RWPE2 (cell line): ENCODE measurements at regions not wholly inside any gene's neighbourhood (a gene's known extent, or its start where the extent isn't known, plus 50 kb on each side); places are given as distances from the start of the nearest gene placed in this dataset.

Source experiments
- ATAC-seq: fragments of 200-7000 bp; cut with Tn5 transposase; 3 replicates; pipeline ENCODE4 v1.9.1; 2021; ENCODE audit warnings: low read depth
- DNase-seq: peaks from one replicate; pipeline ENCODE4 v3.0.0-alpha.2; 2020; ENCODE audit warnings: low spot score
- H3K27ac ChIP-seq: fragments of 450-650 bp; 2 replicates; pipeline ENCODE4 v1.5.1; 2017; ENCODE audit warnings: mild to moderate bottlenecking; ENCODE audit not compliant: poor library complexity, severe bottlenecking
- H3K27me3 ChIP-seq: fragments of 250-450 bp; sonication (Bioruptor Pico); 2 replicates; pipeline ENCODE4 v1.5.1; 2021; ENCODE audit warnings: mild to moderate bottlenecking, moderate library complexity; ENCODE audit not compliant: insufficient read depth, poor library complexity, severe bottlenecking
- H3K36me3 ChIP-seq: fragments of 250-450 bp; sonication (Bioruptor Pico); 2 replicates; pipeline ENCODE4 v1.5.1; 2020; ENCODE audit warnings: low read depth, mild to moderate bottlenecking, moderate library complexity
- H3K4me1 ChIP-seq: fragments of 250-450 bp; sonication (Bioruptor Pico); 2 replicates; pipeline ENCODE4 v1.5.1; 2021; ENCODE audit warnings: mild to moderate bottlenecking, moderate library complexity; ENCODE audit not compliant: insufficient read depth, poor library complexity, severe bottlenecking
- H3K4me3 ChIP-seq: fragments of 250-450 bp; sonication (Bioruptor Pico); 2 replicates; pipeline ENCODE4 v1.5.1; 2021; ENCODE audit warnings: mild to moderate bottlenecking, moderate library complexity; ENCODE audit not compliant: severe bottlenecking
- H3K9me3 ChIP-seq: fragments of 250-450 bp; sonication (Bioruptor Pico); 2 replicates; pipeline ENCODE4 v1.5.1; 2021; ENCODE audit warnings: mild to moderate bottlenecking, moderate library complexity; ENCODE audit not compliant: severe bottlenecking
- CTCF ChIP-seq: fragments of 450-650 bp; IDR thresholded peaks from one replicate; pipeline ENCODE4 v1.5.1; 2017; ENCODE audit warnings: mild to moderate bottlenecking, moderate library complexity; ENCODE audit not compliant: poor library complexity, severe bottlenecking

GRCh38 chr12:32034045-32034444, 72.6 kb upstream of the BICD1 start:
- Histone ChIP-seq H3K4me3 (no peak overlapping the region), H3K36me3 (no peaks in the 10 kb centered on the region), H3K4me1 (no peaks in the 10 kb centered on the region), H3K27me3 (no peaks in the 10 kb centered on the region), H3K27ac (no peak overlapping the region), H3K9me3 (no peaks in the 10 kb centered on the region)
- ATAC-seq, result no peak
- DNase-seq, result no peak
- TF ChIP-seq CTCF, result no peak

DNA sequence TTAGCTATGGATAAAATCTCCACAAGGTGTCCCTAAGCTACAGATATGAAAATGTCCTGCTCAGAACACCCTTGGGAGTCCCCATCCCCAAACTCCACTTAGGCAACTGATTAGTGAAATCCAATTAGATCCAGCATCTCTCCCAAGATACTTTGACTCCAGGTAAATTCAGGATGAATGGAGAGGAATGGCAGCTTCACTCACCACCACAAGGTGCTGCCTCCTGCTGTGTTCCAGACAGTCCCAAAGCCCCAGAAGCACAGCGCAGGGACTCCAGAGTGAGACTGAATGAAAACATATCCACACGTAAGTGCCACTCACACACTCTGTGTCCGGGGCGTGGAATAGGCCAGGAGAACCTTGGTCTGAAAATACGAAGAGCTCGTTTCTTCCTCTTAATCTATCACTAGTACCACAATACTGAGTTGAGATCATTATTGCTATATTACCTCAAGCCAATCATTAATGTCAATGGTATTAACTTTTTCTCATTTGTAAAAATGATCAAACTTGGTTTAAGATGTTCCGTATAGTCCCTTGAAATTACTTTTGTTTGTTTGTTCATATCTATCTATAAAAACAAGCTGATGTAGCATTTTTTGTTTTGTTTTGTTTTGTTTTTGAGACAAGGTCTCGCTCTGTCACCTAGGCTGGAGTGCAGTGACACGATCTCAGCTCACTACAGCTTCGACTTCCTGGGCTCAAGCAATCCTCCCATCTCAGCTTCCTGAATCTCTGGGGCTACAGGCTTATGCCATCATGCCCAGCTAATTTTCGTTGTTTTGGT, 70.0 kb upstream of the BICD1 start:
- 0 out of 3 replicates have a peak, but pooled peaks have one; percentile 25 for ATAC-seq
- Histone ChIP-seq H3K9me3 (no peaks in the 10 kb centered on the region), H3K36me3 (no peaks in the 10 kb centered on the region), H3K4me3 (no peak overlapping the region), H3K4me1 (no peaks in the 10 kb centered on the region), H3K27me3 (no peaks in the 10 kb centered on the region), H3K27ac (no peak overlapping the region)
- TF ChIP-seq CTCF, result no peak
- no peak for DNase-seq

GRCh38 chr12:32039347-32039746, 67.3 kb upstream of the BICD1 start:
- no peak overlapping the region for H3K4me3 ChIP-seq
- TF ChIP-seq CTCF, result no peak
- H3K36me3 ChIP-seq, result no peaks in the 10 kb centered on the region
- DNase-seq (no peak), ATAC-seq (no peak)
- no peaks in the 10 kb centered on the region for H3K27me3 ChIP-seq
- no peaks in the 10 kb centered on the region for H3K4me1 ChIP-seq
- H3K9me3 ChIP-seq, result peaks cover 9% of the 10 kb centered on the region
- no peak overlapping the region for H3K27ac ChIP-seq

DNA sequence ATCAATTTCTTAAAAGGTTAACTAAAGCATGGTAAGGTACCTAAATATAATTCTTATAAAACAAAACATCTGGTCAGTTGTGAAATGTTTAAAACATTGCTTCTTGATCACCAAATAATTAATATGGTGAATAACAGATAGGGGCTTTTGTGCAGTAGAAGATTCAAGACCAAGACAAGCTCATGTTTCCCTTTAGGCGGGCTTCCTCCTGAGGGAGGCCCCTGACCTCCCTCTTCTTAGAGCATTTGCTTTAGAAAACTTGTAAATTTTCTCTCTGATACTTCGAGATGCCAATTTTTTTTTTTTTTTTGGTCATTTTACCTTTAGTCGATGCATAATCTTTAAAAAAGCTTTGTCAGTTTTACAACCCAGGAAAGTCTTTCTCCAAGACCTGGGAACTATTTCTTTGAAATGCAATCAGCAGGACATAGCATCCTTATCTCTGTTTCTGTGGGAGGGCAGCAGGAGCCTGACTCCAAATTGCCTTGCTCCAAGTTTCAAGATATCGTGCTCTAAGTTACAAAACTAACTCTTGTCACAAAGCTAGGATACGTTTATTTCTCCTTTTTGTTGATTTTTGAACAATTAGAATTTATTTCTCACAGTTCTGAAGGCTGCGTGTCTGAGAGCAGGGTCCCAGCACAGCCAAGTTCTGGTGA, 66.6 kb upstream of the BICD1 start:
- H3K27ac ChIP-seq, result no peak overlapping the region

More for the DNA sequence above, 66.6 kb upstream of the BICD1 start:
- H3K4me1 ChIP-seq, result no peaks in the 10 kb centered on the region
- ATAC-seq (no peak), DNase-seq (no peak)
- H3K36me3 ChIP-seq, result no peaks in the 10 kb centered on the region
- peaks cover 11% of the 10 kb centered on the region for H3K9me3 ChIP-seq
- TF ChIP-seq CTCF, result no peak
- H3K4me3 ChIP-seq, result no peak overlapping the region
- no peaks in the 10 kb centered on the region for H3K27me3 ChIP-seq
